ENCODE measurements at regions not wholly inside any gene's neighbourhood (a gene's known extent, or its start where the extent isn't known, plus 50 kb on each side); places are given as distances from the start of the nearest gene placed in this dataset.
"Not testable (repeated sequence)": the region's sequence is repeated elsewhere in the genome, so short reads cannot be mapped to it uniquely, and the experiment has no call there.

DNA sequence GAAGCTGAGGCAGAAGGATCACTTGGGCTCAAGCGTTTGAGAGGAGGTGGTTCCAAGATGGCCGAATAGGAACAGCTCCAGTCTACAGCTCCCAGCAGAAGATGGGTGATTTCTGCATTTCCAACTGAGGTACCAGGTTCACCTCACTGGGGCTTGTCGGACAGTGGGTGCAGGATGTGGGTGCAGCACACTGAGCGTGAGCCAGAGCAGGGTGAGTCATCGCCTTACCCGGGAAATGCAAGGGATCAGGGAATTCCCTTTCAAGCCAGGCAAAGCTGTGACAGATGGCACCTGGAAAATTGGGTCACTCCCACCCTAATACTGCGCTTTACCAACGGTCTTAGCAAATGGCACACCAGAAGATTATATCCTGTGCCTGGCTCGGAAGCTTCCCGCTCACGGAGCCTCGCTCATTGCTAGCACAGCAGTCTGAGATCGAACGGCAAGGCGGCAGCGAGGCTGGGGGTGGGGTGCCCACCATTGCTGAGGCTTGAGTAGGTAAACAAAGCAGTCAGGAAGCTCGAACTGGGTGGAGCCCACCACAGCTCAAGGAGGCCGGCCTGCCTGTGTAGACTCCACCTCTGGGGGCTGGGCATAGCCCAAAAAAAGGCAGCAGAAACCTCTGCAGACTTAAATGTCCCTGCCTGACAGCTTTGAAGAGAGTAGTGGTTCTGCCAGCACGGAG lies 482.6 kb upstream of the DAB2 start:
- TF ChIP-seq, protein P1, sequence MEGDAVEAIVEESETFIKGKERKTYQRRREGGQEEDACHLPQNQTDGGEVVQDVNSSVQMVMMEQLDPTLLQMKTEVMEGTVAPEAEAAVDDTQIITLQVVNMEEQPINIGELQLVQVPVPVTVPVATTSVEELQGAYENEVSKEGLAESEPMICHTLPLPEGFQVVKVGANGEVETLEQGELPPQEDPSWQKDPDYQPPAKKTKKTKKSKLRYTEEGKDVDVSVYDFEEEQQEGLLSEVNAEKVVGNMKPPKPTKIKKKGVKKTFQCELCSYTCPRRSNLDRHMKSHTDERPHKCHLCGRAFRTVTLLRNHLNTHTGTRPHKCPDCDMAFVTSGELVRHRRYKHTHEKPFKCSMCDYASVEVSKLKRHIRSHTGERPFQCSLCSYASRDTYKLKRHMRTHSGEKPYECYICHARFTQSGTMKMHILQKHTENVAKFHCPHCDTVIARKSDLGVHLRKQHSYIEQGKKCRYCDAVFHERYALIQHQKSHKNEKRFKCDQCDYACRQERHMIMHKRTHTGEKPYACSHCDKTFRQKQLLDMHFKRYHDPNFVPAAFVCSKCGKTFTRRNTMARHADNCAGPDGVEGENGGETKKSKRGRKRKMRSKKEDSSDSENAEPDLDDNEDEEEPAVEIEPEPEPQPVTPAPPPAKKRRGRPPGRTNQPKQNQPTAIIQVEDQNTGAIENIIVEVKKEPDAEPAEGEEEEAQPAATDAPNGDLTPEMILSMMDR (IDR thresholded peaks at IDR 0.05): not testable (repeated sequence)
- not testable (repeated sequence) for TF ChIP-seq RFX5 (IDR thresholded peaks at IDR 0.05)
